ENCODE measurements at regions not wholly inside any gene's neighbourhood (a gene's known extent, or its start where the extent isn't known, plus 50 kb on each side); places are given as distances from the start of the nearest gene placed in this dataset.

GRCh38 chr9:91042541-91042940, 240.9 kb downstream of the SYK start:
- H3K27me3 ChIP-seq = no peaks in the 10 kb centered on the region
- H3K27ac ChIP-seq = no peak overlapping the region
- H3K36me3 ChIP-seq = no peaks in the 10 kb centered on the region
- H3K4me1 ChIP-seq = peaks cover under 1 to 9% of the 10 kb centered on the region in 2 donors
- no peaks in the 10 kb centered on the region for H3K9me3 ChIP-seq
- no peak overlapping the region for H3K4me3 ChIP-seq
- TF ChIP-seq, protein P1, sequence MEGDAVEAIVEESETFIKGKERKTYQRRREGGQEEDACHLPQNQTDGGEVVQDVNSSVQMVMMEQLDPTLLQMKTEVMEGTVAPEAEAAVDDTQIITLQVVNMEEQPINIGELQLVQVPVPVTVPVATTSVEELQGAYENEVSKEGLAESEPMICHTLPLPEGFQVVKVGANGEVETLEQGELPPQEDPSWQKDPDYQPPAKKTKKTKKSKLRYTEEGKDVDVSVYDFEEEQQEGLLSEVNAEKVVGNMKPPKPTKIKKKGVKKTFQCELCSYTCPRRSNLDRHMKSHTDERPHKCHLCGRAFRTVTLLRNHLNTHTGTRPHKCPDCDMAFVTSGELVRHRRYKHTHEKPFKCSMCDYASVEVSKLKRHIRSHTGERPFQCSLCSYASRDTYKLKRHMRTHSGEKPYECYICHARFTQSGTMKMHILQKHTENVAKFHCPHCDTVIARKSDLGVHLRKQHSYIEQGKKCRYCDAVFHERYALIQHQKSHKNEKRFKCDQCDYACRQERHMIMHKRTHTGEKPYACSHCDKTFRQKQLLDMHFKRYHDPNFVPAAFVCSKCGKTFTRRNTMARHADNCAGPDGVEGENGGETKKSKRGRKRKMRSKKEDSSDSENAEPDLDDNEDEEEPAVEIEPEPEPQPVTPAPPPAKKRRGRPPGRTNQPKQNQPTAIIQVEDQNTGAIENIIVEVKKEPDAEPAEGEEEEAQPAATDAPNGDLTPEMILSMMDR (IDR thresholded peaks at IDR 0.05 in 4 of 5, conservative IDR thresholded peaks at IDR 0.05 in 1 of 5) = no peak
- TF ChIP-seq POLR2A (IDR thresholded peaks at IDR 0.05) = no peak
- no peak for DNase-seq
- ATAC-seq = no peak
- in situ Hi-C loops (cut with MboI; ENCODE audit: low sequenced_read_pairs in 4 of 4) = loop anchor here (5.0 to 25.0 kb wide), 4 partner anchors 382 to 645 kb away; partner anchors contain the start of gene NFIL3 (in 1 of the 4)
- intact Hi-C loops (cut with DNase I; ENCODE audit: low total_unique reads) = no loop called here

DNA sequence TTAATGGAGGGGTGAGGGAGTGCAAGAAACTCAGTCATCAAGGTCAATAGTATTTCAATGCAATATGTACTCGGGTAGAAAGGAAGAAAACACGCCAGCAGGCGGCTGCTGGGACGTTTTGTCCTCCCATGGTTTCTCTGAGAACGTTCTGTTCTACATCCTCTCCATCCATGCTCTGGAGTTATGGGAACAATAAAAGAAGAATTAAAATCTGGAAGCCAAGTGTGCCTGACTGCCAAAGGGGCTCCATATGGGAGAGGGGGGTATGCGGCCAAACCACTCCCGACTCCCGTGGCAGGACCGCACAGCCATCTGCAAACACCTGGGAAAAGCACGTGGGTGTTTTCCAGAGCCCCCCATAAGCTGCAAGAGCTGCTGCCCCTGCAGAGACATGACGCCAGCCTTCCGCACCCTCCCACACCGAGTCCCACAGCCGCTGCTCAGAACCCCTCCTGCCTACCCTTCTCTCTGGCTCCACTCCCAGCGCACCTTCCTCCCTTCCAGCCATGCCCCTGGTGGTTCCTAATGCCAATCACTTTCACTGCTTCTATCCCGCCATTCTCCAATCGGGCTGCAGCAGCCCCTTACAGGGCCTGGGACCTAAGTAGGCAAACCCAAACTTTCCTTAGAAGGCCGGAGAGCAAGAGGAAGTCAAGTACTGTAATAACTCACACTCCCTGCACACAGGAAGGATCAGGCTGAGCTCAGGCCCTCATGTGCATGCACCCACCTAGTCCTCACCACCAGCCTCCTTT, 241.6 kb downstream of the SYK start:
- TF ChIP-seq, protein P1 (IDR thresholded peaks at IDR 0.05 in 4 of 5, conservative IDR thresholded peaks at IDR 0.05 in 1 of 5) = no peak
- TF ChIP-seq POLR2A (IDR thresholded peaks at IDR 0.05) = no peak
- Histone ChIP-seq H3K4me3 (no peak overlapping the region), H3K4me1 (peaks cover 7% of the 10 kb centered on the region in 2 donors), H3K27ac (no peak overlapping the region), H3K27me3 (no peaks in the 10 kb centered on the region), H3K36me3 (no peaks in the 10 kb centered on the region), H3K9me3 (no peaks in the 10 kb centered on the region)
- ATAC-seq (no peak), DNase-seq (peak in 1 of 2 donors; percentile 48)
- in situ Hi-C loops (cut with MboI; ENCODE audit: low sequenced_read_pairs in 4 of 4) (loop anchor here (5.0 to 25.0 kb wide), 4 partner anchors 382 to 644 kb away; partner anchors contain the start of gene NFIL3 (in 1 of the 4)), intact Hi-C loops (cut with DNase I; ENCODE audit: low total_unique reads) (no loop called here)

- in situ Hi-C loops (cut with MboI; ENCODE audit: low sequenced_read_pairs in 4 of 4) = loop anchor here (5.0 to 25.0 kb wide), 4 partner anchors 381 to 644 kb away; partner anchors contain the start of gene NFIL3 (in 1 of the 4)
- ATAC-seq = no peak
- peaks cover 6 to 7% of the 10 kb centered on the region in 2 donors for H3K4me1 ChIP-seq
- intact Hi-C loops (cut with DNase I; ENCODE audit: low total_unique reads) = no loop called here
- no peak for DNase-seq
- no peak overlapping the region for H3K27ac ChIP-seq
- no peaks in the 10 kb centered on the region for H3K27me3 ChIP-seq
- H3K9me3 ChIP-seq = no peaks in the 10 kb centered on the region
- no peak for TF ChIP-seq POLR2A (IDR thresholded peaks at IDR 0.05)
- TF ChIP-seq, protein P1 (IDR thresholded peaks at IDR 0.05 in 4 of 5, conservative IDR thresholded peaks at IDR 0.05 in 1 of 5) = no peak
- no peak overlapping the region for H3K4me3 ChIP-seq
- no peaks in the 10 kb centered on the region for H3K36me3 ChIP-seq
These were observed 242.2 kb downstream of the SYK start for GRCh38 chr9:91043811-91044175.

GRCh38 chr9:91044354-91044753, 242.7 kb downstream of the SYK start:
- TF ChIP-seq POLR2A (IDR thresholded peaks at IDR 0.05) = no peak
- TF ChIP-seq, protein P1 (IDR thresholded peaks at IDR 0.05 in 4 of 5, conservative IDR thresholded peaks at IDR 0.05 in 1 of 5) = no peak
- intact Hi-C loops (cut with DNase I; ENCODE audit: low total_unique reads) = no loop called here
- DNase-seq (no peak), ATAC-seq (no peak)
- in situ Hi-C loops (cut with MboI; ENCODE audit: low sequenced_read_pairs in 4 of 4) = loop anchor here (5.0 to 25.0 kb wide), 4 partner anchors 380 to 643 kb away; partner anchors contain the start of gene NFIL3 (in 1 of the 4)
- H3K4me1 ChIP-seq = peaks cover 6 to 7% of the 10 kb centered on the region in 2 donors
- H3K4me3 ChIP-seq = no peak overlapping the region
- H3K27me3 ChIP-seq = no peaks in the 10 kb centered on the region
- H3K27ac ChIP-seq = no peak overlapping the region
- no peaks in the 10 kb centered on the region for H3K36me3 ChIP-seq
- no peaks in the 10 kb centered on the region for H3K9me3 ChIP-seq
